GM18511 (cell line): ENCODE measurements at regions not wholly inside any gene's neighbourhood (a gene's known extent, or its start where the extent isn't known, plus 50 kb on each side); places are given as distances from the start of the nearest gene placed in this dataset.

ENCODE experiments used
- ATAC-seq: cut with Tn5 transposase; IDR thresholded peaks from one replicate; pipeline ENCODE4 v1.9.1; 2021; ENCODE audit warnings: mild to moderate bottlenecking, moderate library complexity; ENCODE audit not compliant: unreplicated experiment

- ATAC-seq, result no peak
These were observed 500.1 kb upstream of the ZMIZ1 start for GRCh38 chr10:78568620-78569019.

GRCh38 chr10:78570633-78571235, 498.0 kb upstream of the ZMIZ1 start:
- no peak for ATAC-seq

- no peak for ATAC-seq
These were observed 497.5 kb upstream of the ZMIZ1 start for GRCh38 chr10:78571286-78571685.

GRCh38 chr10:78571891-78572290, 496.9 kb upstream of the ZMIZ1 start:
- no peak for ATAC-seq

GRCh38 chr10:78572565-78572964, 496.2 kb upstream of the ZMIZ1 start:
- no peak for ATAC-seq

GRCh38 chr10:78574547-78574946, 494.2 kb upstream of the ZMIZ1 start:
- no peak for ATAC-seq

GRCh38 chr10:78575400-78575799, 493.4 kb upstream of the ZMIZ1 start:
- no peak for ATAC-seq

GRCh38 chr10:78576276-78576675, 492.5 kb upstream of the ZMIZ1 start:
- ATAC-seq, result no peak

- no peak for ATAC-seq
These were observed 491.1 kb upstream of the ZMIZ1 start for GRCh38 chr10:78577712-78578111.

- peak; percentile 95 for ATAC-seq
These were observed 489.8 kb upstream of the ZMIZ1 start for GRCh38 chr10:78578929-78579328.

- ATAC-seq, result no peak
These were observed 489.2 kb upstream of the ZMIZ1 start for GRCh38 chr10:78579576-78579975.

GRCh38 chr10:78579995-78580394, 488.8 kb upstream of the ZMIZ1 start:
- ATAC-seq, result no peak

GRCh38 chr10:78581133-78581694, 487.6 kb upstream of the ZMIZ1 start:
- no peak for ATAC-seq

- no peak for ATAC-seq
These were observed 486.2 kb upstream of the ZMIZ1 start for GRCh38 chr10:78582540-78582939.

GRCh38 chr10:78584266-78584665, 484.5 kb upstream of the ZMIZ1 start:
- no peak for ATAC-seq

- ATAC-seq, result no peak
These were observed 484.1 kb upstream of the ZMIZ1 start for GRCh38 chr10:78584681-78585080.

GRCh38 chr10:78585952-78586351, 482.8 kb upstream of the ZMIZ1 start:
- no peak for ATAC-seq

- ATAC-seq, result no peak
These were observed 480.5 kb upstream of the ZMIZ1 start for GRCh38 chr10:78588194-78588811.

GRCh38 chr10:78589687-78590086, 479.1 kb upstream of the ZMIZ1 start:
- ATAC-seq, result no peak

GRCh38 chr10:78591066-78591465, 477.7 kb upstream of the ZMIZ1 start:
- ATAC-seq, result no peak

- no peak for ATAC-seq
These were observed 474.1 kb upstream of the ZMIZ1 start for GRCh38 chr10:78594559-78595268.

GRCh38 chr10:78595269-78595619, 473.5 kb upstream of the ZMIZ1 start:
- no peak for ATAC-seq
